ENCODE measurements at regions not wholly inside any gene's neighbourhood (a gene's known extent, or its start where the extent isn't known, plus 50 kb on each side); places are given as distances from the start of the nearest gene placed in this dataset.

- WGBS (ENCODE audit: insufficient coverage, insufficient replicate concordance, low lambda C conversion rate, missing lambda C conversion rate) = 69% methylated on average over 11 of the region's 11 CpGs
- TF ChIP-seq CBFB (IDR thresholded peaks at IDR 0.05; ENCODE audit: low read depth) (no peak), ZBED1 (IDR thresholded peaks at IDR 0.05; ENCODE audit: borderline replicate concordance) (no peak), BRCA1 (IDR thresholded peaks at IDR 0.05; ENCODE audit: low read depth, low read length) (no peak), CHD2 (IDR thresholded peaks at IDR 0.05; ENCODE audit: borderline replicate concordance, low read depth, low read length) (no peak)
- DNase-seq (ENCODE audit: low read depth, low spot score) (no peak), ATAC-seq (no peak), FAIRE-seq (no peak)
- H3K27ac ChIP-seq (ENCODE audit: control insufficient read depth, insufficient read depth) = no peak overlapping the region
- intact Hi-C loops (cut with micrococcal nuclease; ENCODE audit: unreplicated experiment) = no loop called here
- no peaks in the 10 kb centered on the region for H3K27me3 ChIP-seq (replicated peaks in 1 of 2; ENCODE audit: control insufficient read depth in 2 of 2, insufficient read depth in 2 of 2, low read length in 1 of 2)
- H4K20me1 ChIP-seq (ENCODE audit: control insufficient read depth, insufficient read depth) = no peaks in the 10 kb centered on the region
- H2AFZ ChIP-seq (ENCODE audit: control insufficient read depth, low read depth, low read length) = no peak overlapping the region
- SMC1A ChIA-PET (ENCODE audit: uncharacterized antibody, unreplicated experiment) = no interaction called here
- in situ Hi-C loops (cut with MboI) = no loop called here
- H3K36me3 ChIP-seq (ENCODE audit: control insufficient read depth in 2 of 2, insufficient read depth in 2 of 2, low read length in 1 of 2) = no peaks in the 10 kb centered on the region
- CTCF ChIA-PET = no interaction called here
- no peak overlapping the region for H3K4me3 ChIP-seq
- no peaks in the 10 kb centered on the region; the same call in 2 of the 3 replicates for H3K9me3 ChIP-seq (replicated peaks; ENCODE audit: control insufficient read depth, insufficient read depth, low read length)
- no peak overlapping the region for H3K4me2 ChIP-seq (ENCODE audit: control insufficient read depth, insufficient read depth)
- RAD21 ChIA-PET (ENCODE audit: unreplicated experiment) = no interaction called here
- no peaks in the 10 kb centered on the region for H3K4me1 ChIP-seq (ENCODE audit: control insufficient read depth, insufficient read depth, low read length)
- no peaks in the 10 kb centered on the region for H3K79me2 ChIP-seq (ENCODE audit: control insufficient read depth, insufficient read depth, low read length)
- POLR2A ChIA-PET = no interaction called here
- no TSS peak for BruUV-seq (replicated peaks)
- no peak overlapping the region for H3K9ac ChIP-seq (ENCODE audit: control insufficient read depth, insufficient read depth, low read length)
These were observed 100.9 kb downstream of the PDGFA start for GRCh38 chr7:418636-419280.

- Histone ChIP-seq H3K36me3 (ENCODE audit: control insufficient read depth in 2 of 2, insufficient read depth in 2 of 2, low read length in 1 of 2) (no peaks in the 10 kb centered on the region), H3K9ac (ENCODE audit: control insufficient read depth, insufficient read depth, low read length) (no peak overlapping the region), H3K27me3 (replicated peaks in 1 of 2; ENCODE audit: control insufficient read depth in 2 of 2, insufficient read depth in 2 of 2, low read length in 1 of 2) (no peaks in the 10 kb centered on the region), H3K9me3 (replicated peaks; ENCODE audit: control insufficient read depth, insufficient read depth, low read length) (no peaks in the 10 kb centered on the region; the same call in 2 of the 3 replicates), H3K27ac (ENCODE audit: control insufficient read depth, insufficient read depth) (no peak overlapping the region), H3K79me2 (ENCODE audit: control insufficient read depth, insufficient read depth, low read length) (no peaks in the 10 kb centered on the region), H2AFZ (ENCODE audit: control insufficient read depth, low read depth, low read length) (no peak overlapping the region), H3K4me1 (ENCODE audit: control insufficient read depth, insufficient read depth, low read length) (no peaks in the 10 kb centered on the region), H4K20me1 (ENCODE audit: control insufficient read depth, insufficient read depth) (no peaks in the 10 kb centered on the region), H3K4me2 (ENCODE audit: control insufficient read depth, insufficient read depth) (no peak overlapping the region), H3K4me3 (no peak overlapping the region)
- ChIA-PET POLR2A (interaction anchor here (0.6 kb wide), 1 partner anchor 261 kb away, joined by 3 read pairs; no protein-coding TSS in a partner anchor), CTCF (no interaction called here), RAD21 (ENCODE audit: unreplicated experiment) (no interaction called here), SMC1A (ENCODE audit: uncharacterized antibody, unreplicated experiment) (no interaction called here)
- FAIRE-seq (no peak), DNase-seq (ENCODE audit: low read depth, low spot score) (no peak), ATAC-seq (no peak)
- intact Hi-C loops (cut with micrococcal nuclease; ENCODE audit: unreplicated experiment) = no loop called here
- in situ Hi-C loops (cut with MboI) = no loop called here
- no TSS peak for BruUV-seq (replicated peaks)
- 35% methylated on average over 17 of the region's 20 CpGs for WGBS (ENCODE audit: insufficient coverage, insufficient replicate concordance, low lambda C conversion rate, missing lambda C conversion rate)
- TF ChIP-seq USF1 (IDR thresholded peaks at IDR 0.05; ENCODE audit: borderline replicate concordance, extremely low read length, insufficient read depth, low read depth, low read length) = no peak
- TF ChIP-seq TCF12 (IDR thresholded peaks at IDR 0.05; ENCODE audit: low read depth, low read length) = no peak
- no peak for TF ChIP-seq BCLAF1 (IDR thresholded peaks at IDR 0.05)
- TF ChIP-seq ATF2 (IDR thresholded peaks at IDR 0.05; ENCODE audit: low read length) = no peak
- TF ChIP-seq IKZF1 (conservative IDR thresholded peaks at IDR 0.05) = no peak
- TF ChIP-seq MXI1 (IDR thresholded peaks at IDR 0.05; ENCODE audit: low read depth, low read length) = no peak
- no peak for TF ChIP-seq ZSCAN29 (IDR thresholded peaks at IDR 0.05)
These were observed 99.2 kb downstream of the PDGFA start for GRCh38 chr7:420142-421093.

All from GM12878 (cell line).